ENCODE measurements at regions not wholly inside any gene's neighbourhood (a gene's known extent, or its start where the extent isn't known, plus 50 kb on each side); places are given as distances from the start of the nearest gene placed in this dataset.

DNA sequence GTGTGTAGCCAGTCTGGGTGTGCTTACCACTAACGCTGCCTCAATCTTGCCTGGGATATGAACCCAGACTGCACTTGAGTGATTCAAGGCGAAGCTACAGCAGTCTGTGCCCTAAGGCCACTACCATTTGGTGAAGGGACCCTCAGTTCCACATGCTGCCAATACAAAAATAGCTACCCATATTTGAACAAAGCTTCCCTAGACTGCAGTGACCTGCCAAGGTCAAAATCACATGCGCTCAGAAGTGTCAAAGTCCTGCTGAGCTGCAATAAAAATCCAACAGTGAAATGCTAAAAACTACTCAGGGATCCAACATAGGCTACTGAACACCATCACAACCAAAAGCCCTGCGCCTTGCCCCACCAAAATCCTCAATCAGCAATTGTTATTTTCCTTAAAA is 472.3 kb upstream of the VSTM2A start:
- Mint-ChIP-seq H3K4me3 (no peak overlapping the region), H3K36me3 (ENCODE audit: low read depth) (no peaks in the 10 kb centered on the region), H3K9me3 (no peaks in the 10 kb centered on the region), H3K27ac (no peak overlapping the region), H3K27me3 (ENCODE audit: insufficient read depth) (no peaks in the 10 kb centered on the region), H3K4me1 (no peaks in the 10 kb centered on the region)
- no peaks in the 10 kb centered on the region for H3K9me3 ChIP-seq (ENCODE audit: control insufficient read depth, low read length)
- DNase-seq = no peak
- H3K9ac ChIP-seq (ENCODE audit: extremely low read depth, low read length, poor library complexity, severe bottlenecking) = no peak overlapping the region
- 88 to 89% methylated on average over 3 to 4 of the region's 4 CpGs for WGBS, 2 experiments (ENCODE audit: insufficient coverage in 1 of 2, insufficient read length in 1 of 2)
- H3K27me3 ChIP-seq (ENCODE audit: control insufficient read depth, insufficient read depth, low read length, poor library complexity, severe bottlenecking) = no peaks in the 10 kb centered on the region
- no peak overlapping the region for H3K4me3 ChIP-seq (ENCODE audit: low read length)
- H3K27ac ChIP-seq (ENCODE audit: low read depth, low read length) = no peak overlapping the region
- no peaks in the 10 kb centered on the region for H3K36me3 ChIP-seq (ENCODE audit: control insufficient read depth, insufficient read depth, low read length)
- no peaks in the 10 kb centered on the region for H3K4me1 ChIP-seq (ENCODE audit: control insufficient read depth, insufficient read depth, low read length)
- TF ChIP-seq, protein P1, sequence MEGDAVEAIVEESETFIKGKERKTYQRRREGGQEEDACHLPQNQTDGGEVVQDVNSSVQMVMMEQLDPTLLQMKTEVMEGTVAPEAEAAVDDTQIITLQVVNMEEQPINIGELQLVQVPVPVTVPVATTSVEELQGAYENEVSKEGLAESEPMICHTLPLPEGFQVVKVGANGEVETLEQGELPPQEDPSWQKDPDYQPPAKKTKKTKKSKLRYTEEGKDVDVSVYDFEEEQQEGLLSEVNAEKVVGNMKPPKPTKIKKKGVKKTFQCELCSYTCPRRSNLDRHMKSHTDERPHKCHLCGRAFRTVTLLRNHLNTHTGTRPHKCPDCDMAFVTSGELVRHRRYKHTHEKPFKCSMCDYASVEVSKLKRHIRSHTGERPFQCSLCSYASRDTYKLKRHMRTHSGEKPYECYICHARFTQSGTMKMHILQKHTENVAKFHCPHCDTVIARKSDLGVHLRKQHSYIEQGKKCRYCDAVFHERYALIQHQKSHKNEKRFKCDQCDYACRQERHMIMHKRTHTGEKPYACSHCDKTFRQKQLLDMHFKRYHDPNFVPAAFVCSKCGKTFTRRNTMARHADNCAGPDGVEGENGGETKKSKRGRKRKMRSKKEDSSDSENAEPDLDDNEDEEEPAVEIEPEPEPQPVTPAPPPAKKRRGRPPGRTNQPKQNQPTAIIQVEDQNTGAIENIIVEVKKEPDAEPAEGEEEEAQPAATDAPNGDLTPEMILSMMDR (conservative IDR thresholded peaks at IDR 0.05) = no peak

DNA sequence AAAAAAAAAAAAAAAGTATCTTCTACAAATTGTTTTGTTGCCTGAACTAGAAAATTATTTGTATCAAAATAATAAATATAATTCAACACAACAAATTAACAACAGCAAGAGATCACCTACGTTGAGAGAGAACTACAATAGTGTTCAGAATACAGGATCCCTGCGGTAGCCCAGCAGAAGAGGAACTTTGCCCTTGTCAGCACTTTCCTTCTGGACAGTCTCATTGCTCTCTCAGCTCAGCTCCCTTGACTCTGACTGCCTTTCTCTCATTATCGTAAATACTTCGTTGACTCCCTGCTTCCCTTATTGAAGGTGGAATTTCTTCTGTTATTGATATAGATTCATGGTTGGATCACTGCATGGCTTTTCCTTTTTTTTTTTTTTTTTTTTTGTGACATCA is 469.5 kb upstream of the VSTM2A start:
- WGBS, 2 experiments (ENCODE audit: insufficient coverage in 1 of 2, insufficient read length in 1 of 2) = 87 to 100% methylated on average over 2 to 4 of the region's 4 CpGs
- Histone ChIP-seq H3K9ac (ENCODE audit: extremely low read depth, low read length, poor library complexity, severe bottlenecking) (no peak overlapping the region), H3K4me3 (ENCODE audit: low read length) (no peak overlapping the region), H3K36me3 (ENCODE audit: control insufficient read depth, insufficient read depth, low read length) (no peaks in the 10 kb centered on the region), H3K27ac (ENCODE audit: low read depth, low read length) (no peak overlapping the region), H3K27me3 (ENCODE audit: control insufficient read depth, insufficient read depth, low read length, poor library complexity, severe bottlenecking) (no peaks in the 10 kb centered on the region), H3K4me1 (ENCODE audit: control insufficient read depth, insufficient read depth, low read length) (no peaks in the 10 kb centered on the region), H3K9me3 (ENCODE audit: control insufficient read depth, low read length) (no peaks in the 10 kb centered on the region)
- H3K27me3 Mint-ChIP-seq (ENCODE audit: insufficient read depth) = no peaks in the 10 kb centered on the region
- no peak overlapping the region for H3K27ac Mint-ChIP-seq
- TF ChIP-seq, protein P1 (conservative IDR thresholded peaks at IDR 0.05) = no peak
- H3K9me3 Mint-ChIP-seq = no peaks in the 10 kb centered on the region
- H3K4me3 Mint-ChIP-seq = no peak overlapping the region
- H3K4me1 Mint-ChIP-seq = no peaks in the 10 kb centered on the region
- DNase-seq = no peak
- no peaks in the 10 kb centered on the region for H3K36me3 Mint-ChIP-seq (ENCODE audit: low read depth)

DNA sequence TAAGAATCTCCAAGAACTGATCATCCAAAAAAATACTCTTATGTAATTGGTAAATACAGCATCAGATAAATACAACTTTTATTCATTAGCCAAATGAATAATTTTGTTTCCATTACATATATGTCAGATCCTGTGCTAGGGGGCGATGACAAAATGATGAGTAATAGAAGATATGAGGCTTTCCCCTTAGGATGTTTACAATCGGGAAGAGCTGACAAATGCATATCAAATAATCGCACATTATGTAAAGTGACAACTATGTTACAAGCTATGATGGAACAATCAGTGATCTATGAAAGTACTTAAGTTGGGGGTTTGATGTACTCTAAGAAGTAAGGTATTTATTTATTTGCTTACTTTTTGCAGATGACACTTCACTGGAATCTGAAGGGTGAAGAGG is 465.6 kb upstream of the VSTM2A start:
- H3K36me3 Mint-ChIP-seq (ENCODE audit: low read depth) = no peaks in the 10 kb centered on the region
- TF ChIP-seq, protein P1 (conservative IDR thresholded peaks at IDR 0.05) = no peak
- Histone ChIP-seq H3K27me3 (ENCODE audit: control insufficient read depth, insufficient read depth, low read length, poor library complexity, severe bottlenecking) (no peaks in the 10 kb centered on the region), H3K4me3 (ENCODE audit: low read length) (no peak overlapping the region), H3K9ac (ENCODE audit: extremely low read depth, low read length, poor library complexity, severe bottlenecking) (no peak overlapping the region), H3K4me1 (ENCODE audit: control insufficient read depth, insufficient read depth, low read length) (no peaks in the 10 kb centered on the region), H3K27ac (ENCODE audit: low read depth, low read length) (no peak overlapping the region), H3K36me3 (ENCODE audit: control insufficient read depth, insufficient read depth, low read length) (no peaks in the 10 kb centered on the region), H3K9me3 (ENCODE audit: control insufficient read depth, low read length) (no peaks in the 10 kb centered on the region)
- H3K9me3 Mint-ChIP-seq = no peaks in the 10 kb centered on the region
- no peaks in the 10 kb centered on the region for H3K27me3 Mint-ChIP-seq (ENCODE audit: insufficient read depth)
- no peak overlapping the region for H3K4me3 Mint-ChIP-seq
- 89 to 100% methylated on average over 3 of the region's 3 CpGs for WGBS, 2 experiments (ENCODE audit: insufficient coverage in 1 of 2, insufficient read length in 1 of 2)
- H3K4me1 Mint-ChIP-seq = no peaks in the 10 kb centered on the region
- no peak overlapping the region for H3K27ac Mint-ChIP-seq
- no peak for DNase-seq

Measured in endodermal cell (in vitro differentiated cells).